ENCODE measurements at regions not wholly inside any gene's neighbourhood (a gene's known extent, or its start where the extent isn't known, plus 50 kb on each side); places are given as distances from the start of the nearest gene placed in this dataset.

DNA sequence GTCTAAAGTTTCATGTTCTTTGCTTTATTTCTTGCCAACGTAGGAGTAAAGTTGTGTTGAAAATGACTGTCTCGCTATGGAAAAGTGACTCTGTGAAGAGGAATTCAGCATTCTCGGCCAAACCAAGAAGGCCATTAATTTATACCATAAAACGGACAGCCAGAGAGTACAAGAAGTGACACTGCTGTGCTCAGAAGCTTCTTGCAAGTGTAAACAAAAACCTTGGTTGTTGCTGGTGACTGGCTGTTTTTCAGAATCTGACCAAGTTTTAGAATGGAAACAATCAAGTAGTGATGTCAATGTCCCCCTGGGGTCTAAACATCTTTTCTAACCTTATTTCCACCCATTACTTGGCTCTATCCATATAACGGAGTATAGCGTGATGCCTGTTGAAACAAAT is 201.9 kb downstream of the INHBA start:
- DNase-seq (ENCODE audit: low read depth, low spot score), result no peak
- no peak overlapping the region for H3K27ac ChIP-seq (ENCODE audit: low read length)
- H3K36me3 ChIP-seq (ENCODE audit: control insufficient read depth, insufficient read depth, low read length), result no peaks in the 10 kb centered on the region
- H3K9me3 ChIP-seq (ENCODE audit: control insufficient read depth, insufficient read depth, low read length), result no peaks in the 10 kb centered on the region
- WGBS (ENCODE audit: insufficient coverage, insufficient read length), result no CpG with 5 or more reads among the region's 6 CpGs
- no peak overlapping the region for H3K4me3 ChIP-seq (ENCODE audit: low read length)
- H3K4me1 ChIP-seq (ENCODE audit: control insufficient read depth, insufficient read depth, low read length), result no peaks in the 10 kb centered on the region
- H3K27me3 ChIP-seq (ENCODE audit: control insufficient read depth, insufficient read depth, low read length), result no peaks in the 10 kb centered on the region

DNA sequence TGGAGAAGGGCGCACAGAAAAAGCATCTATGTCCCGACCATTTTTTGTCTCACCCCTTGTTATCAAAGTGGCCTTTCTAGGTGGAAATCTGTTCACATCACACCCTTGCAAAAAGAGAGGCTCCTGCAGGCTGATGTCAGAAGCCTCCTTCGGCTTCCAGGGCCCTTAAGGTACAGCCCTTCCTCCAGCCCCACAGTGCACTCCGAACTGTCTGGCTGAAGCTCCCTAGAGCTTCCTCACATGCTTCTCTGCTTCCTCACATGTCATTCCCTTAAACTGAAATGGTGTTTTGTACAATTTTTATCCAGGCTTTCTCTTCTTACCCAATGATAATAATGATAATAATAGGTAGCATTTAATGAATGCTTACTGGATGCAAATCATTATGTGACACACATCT is 210.3 kb downstream of the INHBA start:
- no CpG with 5 or more reads among the region's 4 CpGs for WGBS (ENCODE audit: insufficient coverage, insufficient read length)
- Histone ChIP-seq H3K9me3 (ENCODE audit: control insufficient read depth, insufficient read depth, low read length) (no peaks in the 10 kb centered on the region), H3K36me3 (ENCODE audit: control insufficient read depth, insufficient read depth, low read length) (no peaks in the 10 kb centered on the region), H3K27ac (ENCODE audit: low read length) (no peak overlapping the region), H3K4me1 (ENCODE audit: control insufficient read depth, insufficient read depth, low read length) (no peaks in the 10 kb centered on the region), H3K27me3 (ENCODE audit: control insufficient read depth, insufficient read depth, low read length) (no peaks in the 10 kb centered on the region; the same call in 1 of the 2 replicates), H3K4me3 (ENCODE audit: low read length) (no peak overlapping the region)
- no peak for DNase-seq (ENCODE audit: low read depth, low spot score)

DNA sequence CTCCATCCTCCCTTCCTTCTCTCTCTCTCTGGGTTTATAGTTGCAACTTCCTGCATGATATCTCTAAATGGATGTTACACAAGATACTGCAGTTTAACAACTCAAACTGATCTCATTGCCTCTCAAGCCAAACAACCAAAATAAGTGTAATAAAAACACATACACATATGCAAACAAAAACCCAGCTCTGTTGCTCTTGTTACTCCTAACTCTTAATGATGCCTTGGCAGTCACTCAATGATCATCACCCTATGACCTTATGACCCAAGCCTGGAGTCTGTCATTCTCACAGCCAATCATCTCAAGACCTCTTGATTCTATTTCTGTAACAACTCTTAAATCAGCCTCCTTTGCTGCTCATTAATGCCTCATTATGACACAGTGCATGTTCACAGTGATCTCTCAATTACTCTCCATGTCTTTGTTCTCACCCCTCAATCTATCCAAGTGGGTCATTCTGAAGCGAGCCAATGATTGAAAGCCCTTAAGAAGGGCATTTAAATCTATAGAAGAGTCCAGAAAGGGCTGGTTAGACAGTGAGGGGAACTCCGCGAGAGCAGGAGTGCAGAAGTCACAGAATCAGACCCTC is 210.9 kb downstream of the INHBA start:
- Histone ChIP-seq H3K4me3 (ENCODE audit: low read length) (no peak overlapping the region), H3K36me3 (ENCODE audit: control insufficient read depth, insufficient read depth, low read length) (no peaks in the 10 kb centered on the region), H3K27me3 (ENCODE audit: control insufficient read depth, insufficient read depth, low read length) (no peaks in the 10 kb centered on the region; the same call in 1 of the 2 replicates), H3K27ac (ENCODE audit: low read length) (no peak overlapping the region), H3K4me1 (ENCODE audit: control insufficient read depth, insufficient read depth, low read length) (no peaks in the 10 kb centered on the region), H3K9me3 (ENCODE audit: control insufficient read depth, insufficient read depth, low read length) (no peaks in the 10 kb centered on the region)
- no peak for DNase-seq (ENCODE audit: low read depth, low spot score)
- WGBS (ENCODE audit: insufficient coverage, insufficient read length), result no CpG with 5 or more reads among the region's 3 CpGs

DNA sequence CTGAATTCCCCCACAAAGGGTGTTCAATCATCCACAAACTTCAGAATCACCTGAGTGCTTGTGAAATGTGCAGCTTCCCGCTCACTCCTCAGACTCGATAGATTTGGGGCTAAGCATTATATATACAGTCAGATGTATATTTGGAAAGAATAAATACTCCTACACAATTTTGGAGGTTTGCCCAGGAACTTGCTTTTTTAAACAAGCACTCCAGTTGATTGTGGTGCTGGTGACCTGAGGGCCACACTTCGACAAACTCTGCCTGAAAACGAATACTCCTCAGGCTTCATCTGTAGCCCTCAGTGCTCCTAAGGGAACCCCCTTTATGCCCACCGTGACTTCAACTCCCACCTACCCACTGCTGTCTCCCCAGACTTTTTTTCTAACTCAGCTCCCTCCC is 211.6 kb downstream of the INHBA start:
- H3K27ac ChIP-seq (ENCODE audit: low read length), result no peak overlapping the region

DNA sequence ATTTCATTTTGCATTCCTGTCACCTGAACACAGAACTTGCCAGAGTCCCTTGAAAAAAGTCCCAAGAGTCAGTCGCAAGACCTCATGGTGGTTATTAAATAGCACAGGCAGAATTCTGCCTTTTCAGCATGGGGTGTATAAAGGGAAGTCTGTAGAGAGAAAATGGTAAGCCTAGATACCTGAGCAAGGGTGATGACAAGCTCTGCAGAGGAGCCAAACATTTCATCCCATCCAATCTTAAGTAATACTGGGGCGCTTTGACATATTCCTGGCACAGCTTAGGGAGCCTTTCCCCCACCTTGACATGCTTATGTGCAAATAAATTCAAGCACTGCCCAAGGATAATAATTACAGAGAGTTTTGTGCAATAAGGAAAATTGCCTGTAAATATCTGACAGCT is 213.0 kb downstream of the INHBA start:
- no peaks in the 10 kb centered on the region for H3K36me3 ChIP-seq (ENCODE audit: control insufficient read depth, insufficient read depth, low read length)
- H3K27me3 ChIP-seq (ENCODE audit: control insufficient read depth, insufficient read depth, low read length), result no peaks in the 10 kb centered on the region; the same call in 1 of the 2 replicates
- no peak overlapping the region for H3K27ac ChIP-seq (ENCODE audit: low read length)
- no peaks in the 10 kb centered on the region for H3K4me1 ChIP-seq (ENCODE audit: control insufficient read depth, insufficient read depth, low read length)
- no CpG with 5 or more reads among the region's 2 CpGs for WGBS (ENCODE audit: insufficient coverage, insufficient read length)
- H3K4me3 ChIP-seq (ENCODE audit: low read length), result no peak overlapping the region
- no peak for DNase-seq (ENCODE audit: low read depth, low spot score)
- no peaks in the 10 kb centered on the region for H3K9me3 ChIP-seq (ENCODE audit: control insufficient read depth, insufficient read depth, low read length)

More for the DNA sequence above, 211.6 kb downstream of the INHBA start:
- H3K36me3 ChIP-seq (ENCODE audit: control insufficient read depth, insufficient read depth, low read length), result no peaks in the 10 kb centered on the region
- no CpG with 5 or more reads among the region's 5 CpGs for WGBS (ENCODE audit: insufficient coverage, insufficient read length)
- no peaks in the 10 kb centered on the region; the same call in 1 of the 2 replicates for H3K27me3 ChIP-seq (ENCODE audit: control insufficient read depth, insufficient read depth, low read length)
- H3K9me3 ChIP-seq (ENCODE audit: control insufficient read depth, insufficient read depth, low read length), result no peaks in the 10 kb centered on the region
- no peaks in the 10 kb centered on the region for H3K4me1 ChIP-seq (ENCODE audit: control insufficient read depth, insufficient read depth, low read length)
- no peak overlapping the region for H3K4me3 ChIP-seq (ENCODE audit: low read length)
- no peak for DNase-seq (ENCODE audit: low read depth, low spot score)

DNA sequence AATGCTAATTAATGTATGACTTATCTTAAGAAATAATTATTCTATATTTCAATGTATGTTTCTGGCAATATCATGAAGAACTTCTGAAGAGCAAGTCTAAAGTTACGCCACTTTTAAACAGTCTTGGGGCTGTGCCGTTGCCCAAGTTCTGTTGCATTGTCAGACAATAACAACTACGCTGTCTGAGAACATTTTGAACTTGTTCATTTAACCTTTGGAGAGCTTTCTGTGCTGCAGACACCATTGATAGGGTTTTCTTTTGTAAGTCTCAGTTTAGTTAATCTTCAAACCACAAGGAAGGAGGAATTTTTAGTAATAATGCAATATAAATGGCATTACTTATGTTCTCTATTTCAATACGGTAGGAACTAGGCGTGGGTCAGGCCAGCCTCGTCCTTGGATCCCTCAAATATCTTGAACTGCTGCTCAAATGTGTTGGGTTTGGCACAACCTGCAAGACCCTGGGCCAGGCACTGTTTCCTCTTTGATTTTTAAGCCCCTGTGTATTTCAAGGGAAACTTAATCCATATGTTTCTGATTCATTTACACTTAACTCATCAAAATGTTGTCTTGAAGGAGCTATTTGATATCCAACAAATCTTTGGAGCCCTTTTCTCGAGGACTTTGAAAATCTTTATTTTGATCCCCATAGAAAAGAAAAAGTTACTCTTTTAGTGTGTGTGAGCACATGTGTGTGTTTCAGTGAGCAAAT is 215.5 kb downstream of the INHBA start:
- Histone ChIP-seq H3K27me3 (ENCODE audit: control insufficient read depth, insufficient read depth, low read length) (no peaks in the 10 kb centered on the region), H3K36me3 (ENCODE audit: control insufficient read depth, insufficient read depth, low read length) (no peaks in the 10 kb centered on the region), H3K4me1 (ENCODE audit: control insufficient read depth, insufficient read depth, low read length) (no peaks in the 10 kb centered on the region), H3K9me3 (ENCODE audit: control insufficient read depth, insufficient read depth, low read length) (no peaks in the 10 kb centered on the region), H3K27ac (ENCODE audit: low read length) (no peak overlapping the region), H3K4me3 (ENCODE audit: low read length) (no peak overlapping the region)
- no peak for DNase-seq (ENCODE audit: low read depth, low spot score)
- no CpG with 5 or more reads among the region's 7 CpGs for WGBS (ENCODE audit: insufficient coverage, insufficient read length)

DNA sequence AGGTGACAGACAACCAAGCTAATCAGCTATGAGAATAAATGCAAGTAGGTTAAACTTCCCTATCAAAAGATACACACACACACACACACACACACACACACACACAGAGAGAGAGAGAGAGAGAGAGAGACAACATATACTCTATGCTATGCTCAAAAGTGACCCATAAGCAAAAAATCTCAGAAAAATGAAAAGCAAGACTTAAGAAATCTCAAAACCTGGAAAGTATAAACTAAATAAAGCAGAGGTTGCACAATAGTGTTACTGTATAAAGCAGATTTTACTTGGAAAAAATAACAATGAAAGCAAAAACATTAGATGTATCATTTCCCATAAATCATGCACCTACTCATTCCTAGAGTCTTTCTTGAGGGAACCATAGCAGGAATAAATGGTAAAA is 221.5 kb downstream of the INHBA start:
- no peaks in the 10 kb centered on the region for H3K4me1 ChIP-seq (ENCODE audit: control insufficient read depth, insufficient read depth, low read length)
- no peaks in the 10 kb centered on the region for H3K36me3 ChIP-seq (ENCODE audit: control insufficient read depth, insufficient read depth, low read length)
- DNase-seq (ENCODE audit: low read depth, low spot score), result no peak
- H3K27ac ChIP-seq (ENCODE audit: low read length), result no peak overlapping the region
- no peaks in the 10 kb centered on the region for H3K27me3 ChIP-seq (ENCODE audit: control insufficient read depth, insufficient read depth, low read length)
- no peaks in the 10 kb centered on the region for H3K9me3 ChIP-seq (ENCODE audit: control insufficient read depth, insufficient read depth, low read length)
- no peak overlapping the region for H3K4me3 ChIP-seq (ENCODE audit: low read length)

DNA sequence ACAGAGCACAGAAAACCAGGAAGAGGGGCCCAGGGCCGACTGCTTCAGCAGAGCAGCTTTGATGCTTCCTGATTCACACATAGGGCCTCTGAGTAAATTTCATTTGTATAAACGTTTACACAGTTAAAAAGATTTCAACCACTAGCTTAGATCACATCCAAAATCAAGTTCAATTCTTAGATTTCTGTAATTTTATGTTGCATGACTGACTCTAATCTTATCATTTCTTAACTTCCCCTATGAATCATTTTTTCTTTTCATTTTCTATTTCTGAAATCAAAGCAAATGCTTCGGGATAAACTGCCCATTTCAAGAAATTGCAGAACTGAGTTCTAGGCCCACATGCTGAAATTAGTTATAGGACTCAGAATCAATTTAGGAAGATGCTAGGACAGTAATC is 224.7 kb downstream of the INHBA start:
- no peak for DNase-seq (ENCODE audit: low read depth, low spot score)
- no peaks in the 10 kb centered on the region for H3K36me3 ChIP-seq (ENCODE audit: control insufficient read depth, insufficient read depth, low read length)
- no peak overlapping the region for H3K27ac ChIP-seq (ENCODE audit: low read length)
- no peaks in the 10 kb centered on the region for H3K4me1 ChIP-seq (ENCODE audit: control insufficient read depth, insufficient read depth, low read length)
- H3K9me3 ChIP-seq (ENCODE audit: control insufficient read depth, insufficient read depth, low read length), result no peaks in the 10 kb centered on the region
- H3K27me3 ChIP-seq (ENCODE audit: control insufficient read depth, insufficient read depth, low read length), result no peaks in the 10 kb centered on the region
- no CpG with 5 or more reads among the region's 3 CpGs for WGBS (ENCODE audit: insufficient coverage, insufficient read length)
- H3K4me3 ChIP-seq (ENCODE audit: low read length), result no peak overlapping the region

DNA sequence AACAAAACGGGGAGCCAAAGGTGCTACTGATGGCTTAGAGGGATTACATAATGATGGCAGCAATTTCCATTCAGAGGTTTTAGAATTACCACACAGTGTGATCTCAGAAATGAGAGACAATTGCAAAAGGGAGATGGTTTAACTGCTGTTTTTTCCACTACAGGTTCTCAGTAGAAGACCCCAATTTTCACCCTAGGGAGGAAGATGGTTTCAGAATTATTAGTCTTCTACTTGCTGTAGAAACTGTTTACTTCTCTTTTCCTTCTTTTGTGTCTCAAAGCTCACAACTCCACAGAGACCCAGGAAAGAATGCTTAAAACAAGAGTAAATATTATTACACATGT is 226.5 kb downstream of the INHBA start:
- Histone ChIP-seq H3K27ac (ENCODE audit: low read length) (no peak overlapping the region), H3K4me3 (ENCODE audit: low read length) (no peak overlapping the region), H3K9me3 (ENCODE audit: control insufficient read depth, insufficient read depth, low read length) (no peaks in the 10 kb centered on the region), H3K36me3 (ENCODE audit: control insufficient read depth, insufficient read depth, low read length) (no peaks in the 10 kb centered on the region), H3K4me1 (ENCODE audit: control insufficient read depth, insufficient read depth, low read length) (no peaks in the 10 kb centered on the region), H3K27me3 (ENCODE audit: control insufficient read depth, insufficient read depth, low read length) (no peaks in the 10 kb centered on the region)
- WGBS (ENCODE audit: insufficient coverage, insufficient read length), result no CpG with 5 or more reads among the region's 1 CpG
- DNase-seq (ENCODE audit: low read depth, low spot score), result no peak

DNA sequence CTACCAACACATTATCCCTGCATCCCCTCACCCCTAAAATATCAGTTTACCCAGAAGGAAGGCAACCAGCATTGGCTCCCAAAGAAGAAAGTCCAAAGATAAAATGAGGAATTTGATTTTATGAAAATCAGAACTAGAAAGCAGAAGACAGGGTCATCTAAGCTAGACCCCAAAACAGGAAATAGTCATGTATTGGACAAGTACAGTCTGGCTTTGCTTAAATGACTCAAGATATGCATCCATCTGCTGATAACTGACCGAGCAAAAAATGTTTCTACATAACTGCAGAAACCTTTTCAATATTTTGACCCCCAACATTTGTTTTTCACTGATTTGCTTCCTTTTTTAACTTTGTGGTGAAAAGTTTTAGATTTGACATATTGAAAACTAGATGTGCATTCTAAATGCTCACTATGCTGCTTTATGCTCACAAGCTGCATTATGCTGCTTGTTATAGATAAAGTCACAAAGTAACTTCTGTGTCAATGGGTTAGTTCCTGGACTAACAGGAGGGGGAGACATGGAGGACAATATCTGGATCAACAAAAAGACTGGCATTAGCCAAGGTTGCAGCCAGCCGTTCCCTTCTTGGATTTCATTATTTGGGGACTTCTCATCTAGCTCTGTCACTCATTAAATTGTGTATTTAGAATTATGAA is 227.0 kb downstream of the INHBA start:
- WGBS (ENCODE audit: insufficient coverage, insufficient read length), result no CpG with 5 or more reads among the region's 2 CpGs
- no peak overlapping the region for H3K4me3 ChIP-seq (ENCODE audit: low read length)
- H3K9me3 ChIP-seq (ENCODE audit: control insufficient read depth, insufficient read depth, low read length), result no peaks in the 10 kb centered on the region
- no peaks in the 10 kb centered on the region for H3K4me1 ChIP-seq (ENCODE audit: control insufficient read depth, insufficient read depth, low read length)
- H3K27me3 ChIP-seq (ENCODE audit: control insufficient read depth, insufficient read depth, low read length), result no peaks in the 10 kb centered on the region
- H3K27ac ChIP-seq (ENCODE audit: low read length), result no peak overlapping the region
- no peak for DNase-seq (ENCODE audit: low read depth, low spot score)
- no peaks in the 10 kb centered on the region for H3K36me3 ChIP-seq (ENCODE audit: control insufficient read depth, insufficient read depth, low read length)

All from iPS DF 6.9 (cell line).